ENCODE measurements at regions not wholly inside any gene's neighbourhood (a gene's known extent, or its start where the extent isn't known, plus 50 kb on each side); places are given as distances from the start of the nearest gene placed in this dataset.

DNA sequence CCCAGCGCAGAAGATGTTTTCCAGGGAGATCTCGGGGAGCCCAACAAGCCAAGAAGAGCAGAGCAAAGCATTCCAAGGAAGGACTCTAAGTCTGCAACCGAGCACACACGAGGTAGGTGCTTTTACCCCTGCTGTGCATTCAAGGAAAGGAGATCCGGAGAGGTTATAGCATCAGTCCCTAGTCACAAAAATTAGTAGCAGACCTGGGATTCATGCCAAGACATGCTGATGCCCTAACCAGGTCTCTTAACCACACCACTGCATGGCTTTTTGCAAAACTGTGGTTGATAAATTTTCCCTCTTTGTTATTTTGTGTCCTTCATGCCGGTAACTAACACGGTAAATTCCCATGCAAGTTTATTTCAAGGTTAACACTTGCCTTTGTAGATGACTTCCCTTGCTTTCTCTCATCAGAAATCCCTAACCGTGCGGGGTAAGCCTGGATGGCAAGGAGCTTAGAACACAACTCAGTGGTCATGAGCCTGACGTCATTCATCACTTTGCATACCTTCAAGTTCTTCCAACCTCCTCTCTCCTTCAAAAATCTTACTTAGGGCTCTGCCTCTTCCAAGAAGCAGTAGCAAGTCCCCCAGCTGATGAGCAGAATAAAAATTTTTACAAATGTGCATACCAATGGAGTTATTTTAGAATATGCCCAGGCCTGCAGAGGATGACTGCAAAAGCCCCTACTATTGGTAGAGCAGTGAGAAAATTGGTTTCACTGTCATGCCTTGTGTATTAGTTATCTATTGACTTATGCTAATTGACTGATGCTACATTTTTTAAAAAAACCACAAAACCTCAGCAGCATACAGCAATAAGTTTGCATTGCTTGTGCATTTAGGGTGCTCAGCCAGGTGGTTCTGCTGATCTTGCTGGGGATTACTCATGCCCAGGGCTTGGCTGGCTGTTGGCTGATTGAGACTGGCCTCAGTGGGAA is 465.1 kb downstream of the MN1 start:
- TF ChIP-seq, protein P1, sequence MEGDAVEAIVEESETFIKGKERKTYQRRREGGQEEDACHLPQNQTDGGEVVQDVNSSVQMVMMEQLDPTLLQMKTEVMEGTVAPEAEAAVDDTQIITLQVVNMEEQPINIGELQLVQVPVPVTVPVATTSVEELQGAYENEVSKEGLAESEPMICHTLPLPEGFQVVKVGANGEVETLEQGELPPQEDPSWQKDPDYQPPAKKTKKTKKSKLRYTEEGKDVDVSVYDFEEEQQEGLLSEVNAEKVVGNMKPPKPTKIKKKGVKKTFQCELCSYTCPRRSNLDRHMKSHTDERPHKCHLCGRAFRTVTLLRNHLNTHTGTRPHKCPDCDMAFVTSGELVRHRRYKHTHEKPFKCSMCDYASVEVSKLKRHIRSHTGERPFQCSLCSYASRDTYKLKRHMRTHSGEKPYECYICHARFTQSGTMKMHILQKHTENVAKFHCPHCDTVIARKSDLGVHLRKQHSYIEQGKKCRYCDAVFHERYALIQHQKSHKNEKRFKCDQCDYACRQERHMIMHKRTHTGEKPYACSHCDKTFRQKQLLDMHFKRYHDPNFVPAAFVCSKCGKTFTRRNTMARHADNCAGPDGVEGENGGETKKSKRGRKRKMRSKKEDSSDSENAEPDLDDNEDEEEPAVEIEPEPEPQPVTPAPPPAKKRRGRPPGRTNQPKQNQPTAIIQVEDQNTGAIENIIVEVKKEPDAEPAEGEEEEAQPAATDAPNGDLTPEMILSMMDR (IDR thresholded peaks at IDR 0.05): no peak
- no peak for TF ChIP-seq POLR2A (IDR thresholded peaks at IDR 0.05)

Measured in adrenal gland (tissue), 5 donors.